CD4-positive, alpha-beta T cell treated with Interleukin-21 for 1 hour (primary cell): ENCODE measurements at regions not wholly inside any gene's neighbourhood (a gene's known extent, or its start where the extent isn't known, plus 50 kb on each side); places are given as distances from the start of the nearest gene placed in this dataset.
"Not testable (repeated sequence)": the region's sequence is repeated elsewhere in the genome, so short reads cannot be mapped to it uniquely, and the experiment has no call there.

Source experiments
- DNase-seq: peaks from one replicate; pipeline ENCODE4 v3.0.0-alpha.2; 2020

- no peak for DNase-seq
Measured at GRCh38 chr14:56059054-56059453, 59.2 kb upstream of the PELI2 start.

- DNase-seq = no peak
Measured at GRCh38 chr14:56061051-56061450, 57.2 kb upstream of the PELI2 start.

DNA sequence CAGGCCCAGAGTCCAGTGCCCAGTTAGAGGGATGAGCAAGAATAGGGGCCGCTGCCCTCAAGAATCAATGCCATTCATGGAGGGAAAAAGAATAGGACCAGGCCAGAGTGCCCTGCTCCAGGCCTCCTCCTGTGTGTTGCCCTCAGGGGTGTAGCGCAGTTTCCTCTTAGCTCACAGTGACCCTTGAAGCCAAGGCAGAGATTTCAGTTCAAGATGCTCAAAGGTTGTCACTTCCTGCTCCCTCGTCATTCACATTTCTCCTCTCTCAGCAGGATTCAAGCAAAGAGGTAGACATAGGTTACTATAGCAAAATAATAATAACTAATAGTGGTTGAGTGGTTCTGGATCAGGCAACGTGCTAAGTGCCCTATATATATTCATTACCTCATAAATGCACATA lies 55.1 kb upstream of the PELI2 start:
- DNase-seq = no peak

DNA sequence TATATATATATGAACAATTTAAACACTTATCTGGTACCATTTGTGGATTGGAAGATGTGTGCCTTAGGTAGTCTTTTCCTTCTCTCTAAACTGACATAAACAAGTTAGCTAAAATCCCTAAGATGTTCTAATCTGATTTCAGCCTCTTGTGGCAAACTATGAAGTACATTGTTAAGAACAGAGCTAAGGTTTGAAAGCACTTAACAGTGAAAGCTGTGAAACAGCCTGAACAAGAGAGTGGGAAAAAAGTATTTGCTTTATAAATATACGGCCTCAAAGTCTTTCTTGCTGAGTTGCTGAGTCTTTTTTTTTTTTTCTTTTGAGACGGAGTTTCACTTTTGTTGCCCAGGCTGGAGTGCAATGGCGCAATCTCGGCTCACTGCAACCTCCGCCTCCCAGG lies 53.7 kb upstream of the PELI2 start:
- DNase-seq = no peak

DNA sequence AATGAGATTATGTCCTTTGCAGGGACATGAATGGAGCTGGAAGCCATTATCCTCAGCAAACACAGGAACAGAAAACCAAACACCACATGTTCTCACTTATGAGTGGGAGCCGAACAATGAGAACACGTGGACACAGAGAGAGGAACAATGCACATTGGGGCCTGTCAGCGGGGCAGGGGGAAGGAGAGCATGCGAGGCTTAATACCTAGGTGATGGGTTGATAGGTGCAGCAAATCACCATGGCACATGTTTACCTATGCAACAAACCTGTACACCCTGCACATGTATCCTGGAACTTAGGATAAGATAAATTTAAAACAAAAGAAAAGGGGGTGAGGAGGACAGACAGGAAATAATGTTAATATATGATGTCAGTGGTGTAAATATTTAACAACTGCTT lies 53.0 kb upstream of the PELI2 start:
- not testable (repeated sequence) for DNase-seq

DNA sequence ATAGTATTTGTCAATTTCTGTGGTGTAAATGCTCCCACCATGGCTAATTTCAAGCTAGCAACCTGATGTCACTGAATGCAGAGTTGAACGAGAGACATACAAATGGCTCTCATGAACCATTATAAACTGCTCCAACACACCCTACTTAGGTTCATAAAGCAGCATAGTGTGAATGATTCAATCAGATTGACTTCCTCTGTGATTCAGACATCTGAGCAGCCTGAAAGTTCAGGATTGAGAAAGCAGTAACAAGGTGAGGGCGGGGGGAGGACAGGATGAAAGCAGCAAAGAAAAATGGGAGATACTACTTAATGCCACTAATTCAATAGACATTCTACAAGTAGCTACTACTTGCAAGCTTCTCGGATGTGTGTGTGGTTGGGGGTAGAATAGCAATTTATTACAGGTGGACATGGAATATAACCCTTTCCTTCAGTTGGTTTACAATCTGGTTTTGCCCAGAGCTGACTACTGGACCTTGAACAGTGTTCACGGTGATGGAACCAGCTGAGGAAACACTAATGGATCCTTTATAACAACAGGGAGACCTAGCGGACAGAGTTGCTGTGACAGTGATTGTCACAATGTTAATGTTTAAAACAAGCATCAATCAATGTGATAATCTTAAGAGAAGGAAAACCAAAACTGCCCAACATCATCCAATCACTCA lies 52.5 kb upstream of the PELI2 start:
- no peak for DNase-seq
